ELF-1 (cell line): ENCODE measurements at regions not wholly inside any gene's neighbourhood (a gene's known extent, or its start where the extent isn't known, plus 50 kb on each side); places are given as distances from the start of the nearest gene placed in this dataset.

Experiments used
- DNase-seq: peaks from one replicate; pipeline ENCODE4 v3.0.0-alpha.2; 2016; ENCODE audit warnings: low read depth, low spot score

DNA sequence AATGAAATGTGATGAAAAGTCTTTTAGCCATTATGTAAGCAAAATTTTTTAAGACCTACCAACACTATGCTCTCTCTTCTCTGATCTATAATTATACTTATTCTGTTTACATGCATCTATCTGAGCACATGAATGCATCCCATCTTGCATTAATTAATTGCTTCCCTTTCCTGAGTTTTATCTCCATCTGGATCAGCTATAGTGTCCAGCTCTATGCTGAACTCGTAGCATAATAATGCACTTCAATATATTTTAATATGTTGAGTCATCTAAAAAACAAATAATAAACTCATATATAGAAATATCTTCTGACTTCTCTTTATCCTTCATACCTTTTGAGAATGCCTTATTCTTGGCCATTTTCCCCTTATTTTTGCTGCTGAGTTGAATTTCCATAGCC is 1097.8 kb downstream of the TTLL7 start:
- DNase-seq: no peak

- peak; percentile 2 for DNase-seq
Observed at GRCh38 chr1:82899017-82899416, 1098.3 kb downstream of the ADGRL2 start.

DNA sequence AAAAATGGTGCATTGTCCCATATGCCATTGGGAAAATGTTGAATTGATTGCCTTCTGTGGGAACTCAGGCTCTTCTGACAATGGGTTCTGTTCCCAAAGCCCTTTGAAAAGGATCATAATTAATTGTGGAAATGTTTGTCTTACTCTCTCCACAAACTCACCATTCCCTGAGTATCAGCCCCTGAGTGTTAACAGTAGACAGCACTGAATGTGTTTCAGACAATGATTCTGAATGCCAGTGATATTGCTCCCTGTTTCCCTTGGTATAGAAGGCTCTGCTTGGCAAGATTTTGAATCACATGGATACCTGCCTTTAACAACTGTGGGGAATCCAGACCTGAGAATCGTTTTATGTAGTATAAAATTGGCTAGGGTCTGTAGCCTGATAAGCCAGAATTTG is 1096.8 kb downstream of the ADGRL2 start:
- no peak for DNase-seq

GRCh38 chr1:82896036-82896435 is 1095.3 kb downstream of the ADGRL2 start:
- DNase-seq: no peak

- DNase-seq: no peak
Observed at GRCh38 chr1:82894635-82895034, 1093.9 kb downstream of the ADGRL2 start.

DNA sequence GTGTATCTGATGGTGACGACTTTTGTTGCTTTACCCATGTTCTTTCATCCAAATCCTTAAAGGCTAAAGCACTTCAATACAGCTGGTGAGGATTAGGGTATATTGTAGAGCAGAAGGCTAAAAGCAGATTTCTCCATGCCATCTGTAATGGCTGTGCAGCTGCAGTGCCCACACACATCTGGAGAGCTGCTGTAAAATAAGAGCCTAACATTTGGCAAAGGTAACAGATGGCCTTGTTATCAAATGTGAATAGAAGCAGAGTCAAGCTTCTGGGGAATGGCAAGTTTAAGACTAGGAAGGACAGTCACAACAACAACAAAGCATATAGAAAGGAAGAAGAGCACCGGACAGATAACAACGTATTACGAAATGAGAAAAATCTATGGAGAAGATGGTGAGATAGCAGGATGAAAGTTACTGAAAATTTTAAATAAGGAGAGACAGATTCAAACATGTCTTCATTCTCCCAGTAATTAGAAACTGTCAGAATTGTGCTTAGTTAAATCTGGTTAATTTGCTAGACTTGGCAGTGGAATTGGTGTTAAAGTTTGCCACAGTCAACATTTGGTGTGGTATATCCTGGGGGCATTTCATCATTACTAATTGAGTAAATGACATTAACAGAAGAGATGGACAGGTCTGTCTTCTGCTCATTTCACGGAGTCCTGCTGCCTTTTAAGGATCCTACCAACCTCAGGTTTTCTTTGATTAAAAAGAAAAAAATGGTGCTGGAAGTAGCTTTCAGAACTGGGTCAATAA is 1093.2 kb downstream of the ADGRL2 start:
- no peak for DNase-seq

GRCh38 chr1:82880506-82880905 is 1079.8 kb downstream of the ADGRL2 start:
- DNase-seq: no peak

DNA sequence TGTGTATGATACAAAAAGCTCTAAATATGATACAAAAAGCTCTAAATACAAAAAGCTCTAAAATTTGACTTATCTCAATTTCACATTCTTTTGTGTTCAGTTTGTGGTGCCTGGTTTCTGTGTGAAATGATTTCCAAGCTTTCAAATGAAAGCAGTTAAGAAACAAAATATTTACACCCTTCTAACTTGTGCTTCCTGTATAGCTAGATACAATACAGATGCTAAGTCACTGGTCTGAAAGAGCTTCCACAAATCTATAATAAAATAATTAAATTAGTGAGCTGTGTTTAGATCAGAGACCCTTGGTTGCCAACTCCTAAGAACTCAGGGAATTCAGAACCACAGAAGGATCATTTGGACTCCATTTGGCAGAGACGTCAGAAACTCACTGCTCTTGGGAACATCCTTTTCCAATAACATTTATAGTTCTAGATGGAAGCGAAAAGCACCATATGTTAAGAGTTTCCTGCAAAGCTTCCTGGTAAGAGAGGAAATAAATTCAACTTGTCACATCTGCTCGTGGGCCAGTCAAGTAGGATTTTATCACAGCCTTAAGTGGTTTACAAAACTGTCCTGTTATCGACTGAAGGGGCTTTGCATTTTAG is 1079.1 kb downstream of the ADGRL2 start:
- DNase-seq: no peak

DNA sequence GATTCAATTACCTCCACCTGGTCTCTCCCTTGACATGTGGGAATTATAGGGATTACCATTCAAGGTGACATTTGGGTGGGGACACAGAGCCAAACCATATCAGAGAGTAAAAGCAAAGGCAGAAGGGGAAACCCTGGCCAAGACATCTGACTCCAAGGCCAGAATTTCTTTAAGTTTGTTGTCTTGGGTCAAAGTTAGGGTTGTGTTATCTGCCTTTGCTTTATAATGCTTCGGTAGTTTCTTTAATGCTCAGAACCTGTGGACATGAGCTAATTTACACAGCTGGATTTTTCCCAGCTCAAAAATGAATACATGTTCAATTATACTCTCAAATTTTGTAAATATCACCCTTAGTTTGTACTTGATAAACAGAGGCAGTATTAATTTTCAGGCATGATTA is 1074.4 kb downstream of the ADGRL2 start:
- DNase-seq: no peak

DNA sequence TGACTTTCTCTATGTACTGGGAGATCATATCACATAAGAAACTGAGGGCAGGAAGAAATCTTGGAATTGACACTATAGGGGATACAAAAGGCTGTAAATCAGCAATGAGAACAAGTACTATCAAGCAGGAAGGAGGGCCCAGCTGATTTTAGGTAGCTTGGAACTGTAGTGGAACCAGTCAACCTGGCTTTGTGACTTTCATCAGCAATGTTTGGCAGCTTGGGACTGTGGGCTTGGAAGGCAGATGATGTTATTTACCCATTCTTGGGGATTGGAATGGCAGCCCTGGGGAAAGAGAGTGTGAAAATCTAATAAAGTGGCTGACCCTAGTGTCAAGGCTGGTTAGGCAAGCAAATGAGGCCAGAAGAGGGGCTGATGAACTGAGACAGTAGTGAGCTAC is 1073.3 kb downstream of the ADGRL2 start:
- no peak for DNase-seq

DNA sequence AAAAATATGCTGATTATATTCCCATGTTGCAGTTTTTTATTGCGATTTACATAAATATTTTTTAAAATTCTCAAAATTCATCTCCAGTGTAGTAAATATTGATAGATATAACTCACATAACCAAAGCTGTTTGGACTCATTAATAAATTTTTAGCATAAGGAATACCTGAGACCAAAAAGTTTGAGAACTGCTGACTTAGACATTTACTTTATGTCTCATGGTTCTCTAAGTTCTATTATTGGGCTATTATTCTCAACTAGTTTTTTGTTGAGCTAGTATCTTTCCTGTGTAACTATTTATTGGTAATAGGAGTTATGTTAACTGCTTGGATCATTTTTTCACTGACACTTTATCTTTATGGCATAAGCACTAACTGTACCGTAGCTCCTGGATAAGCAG is 1069.6 kb downstream of the ADGRL2 start:
- no peak for DNase-seq

DNA sequence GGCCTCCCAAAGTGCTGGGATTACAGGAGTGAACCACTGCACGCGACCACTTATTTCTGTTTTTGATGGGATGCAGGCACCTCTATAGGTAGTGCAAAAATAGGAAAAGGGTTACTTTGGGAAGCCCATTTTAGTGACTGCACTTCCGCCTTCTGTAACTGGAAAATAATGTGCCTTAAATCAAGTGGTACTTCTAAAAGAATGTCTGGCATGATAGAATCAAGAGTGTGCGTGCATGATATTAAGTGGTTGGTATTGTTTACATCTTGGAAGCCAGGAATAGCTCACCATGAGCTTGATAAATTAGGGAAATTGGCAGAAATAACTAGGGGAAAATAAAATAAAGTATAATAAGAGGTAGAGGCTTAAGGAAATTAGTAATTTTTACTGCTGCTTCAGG is 1067.0 kb downstream of the ADGRL2 start:
- no peak for DNase-seq

GRCh38 chr1:82861749-82862148 is 1061.0 kb downstream of the ADGRL2 start:
- no peak for DNase-seq

GRCh38 chr1:82858031-82858430 is 1057.3 kb downstream of the ADGRL2 start:
- no peak for DNase-seq

- no peak for DNase-seq
Observed at GRCh38 chr1:82849460-82849859, 1048.7 kb downstream of the ADGRL2 start.

DNA sequence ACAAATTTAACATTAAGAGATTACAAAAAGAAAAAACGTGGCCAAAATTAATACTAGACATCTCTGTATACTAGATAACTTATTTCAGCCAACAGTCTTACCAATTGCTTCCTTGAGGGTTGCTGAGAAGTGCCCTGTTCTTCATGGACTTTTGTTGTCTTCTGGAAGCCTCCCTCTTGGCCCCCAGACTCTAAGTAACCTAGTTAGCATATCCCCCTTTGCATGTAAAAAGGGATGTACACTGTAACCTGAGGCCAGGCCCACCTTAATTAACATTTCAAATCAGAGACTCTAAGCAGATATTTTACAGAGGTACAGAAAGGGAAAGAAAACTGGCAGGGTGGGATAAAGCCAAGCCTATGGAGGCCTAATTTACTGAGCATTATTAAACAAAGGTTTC is 1047.3 kb downstream of the ADGRL2 start:
- peak; percentile 46 for DNase-seq

DNA sequence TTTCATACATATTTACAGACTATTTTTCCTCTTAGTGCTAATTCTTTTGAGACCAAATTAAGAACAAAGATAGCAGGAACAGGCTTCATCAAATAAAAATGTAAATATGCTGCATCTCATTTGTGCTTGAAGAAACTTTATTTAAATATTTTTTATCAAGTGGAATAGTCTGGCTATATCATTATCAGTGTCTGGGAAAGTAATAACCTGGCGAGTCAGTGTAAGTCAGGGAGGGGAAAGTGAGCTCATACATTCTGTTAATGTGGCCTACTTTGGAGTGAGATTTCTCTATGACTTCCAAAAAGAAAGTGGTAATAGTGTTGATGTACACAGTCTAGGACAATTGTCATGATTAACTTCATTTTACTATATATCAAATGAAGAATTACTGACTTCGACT is 1045.1 kb downstream of the ADGRL2 start:
- DNase-seq: no peak

DNA sequence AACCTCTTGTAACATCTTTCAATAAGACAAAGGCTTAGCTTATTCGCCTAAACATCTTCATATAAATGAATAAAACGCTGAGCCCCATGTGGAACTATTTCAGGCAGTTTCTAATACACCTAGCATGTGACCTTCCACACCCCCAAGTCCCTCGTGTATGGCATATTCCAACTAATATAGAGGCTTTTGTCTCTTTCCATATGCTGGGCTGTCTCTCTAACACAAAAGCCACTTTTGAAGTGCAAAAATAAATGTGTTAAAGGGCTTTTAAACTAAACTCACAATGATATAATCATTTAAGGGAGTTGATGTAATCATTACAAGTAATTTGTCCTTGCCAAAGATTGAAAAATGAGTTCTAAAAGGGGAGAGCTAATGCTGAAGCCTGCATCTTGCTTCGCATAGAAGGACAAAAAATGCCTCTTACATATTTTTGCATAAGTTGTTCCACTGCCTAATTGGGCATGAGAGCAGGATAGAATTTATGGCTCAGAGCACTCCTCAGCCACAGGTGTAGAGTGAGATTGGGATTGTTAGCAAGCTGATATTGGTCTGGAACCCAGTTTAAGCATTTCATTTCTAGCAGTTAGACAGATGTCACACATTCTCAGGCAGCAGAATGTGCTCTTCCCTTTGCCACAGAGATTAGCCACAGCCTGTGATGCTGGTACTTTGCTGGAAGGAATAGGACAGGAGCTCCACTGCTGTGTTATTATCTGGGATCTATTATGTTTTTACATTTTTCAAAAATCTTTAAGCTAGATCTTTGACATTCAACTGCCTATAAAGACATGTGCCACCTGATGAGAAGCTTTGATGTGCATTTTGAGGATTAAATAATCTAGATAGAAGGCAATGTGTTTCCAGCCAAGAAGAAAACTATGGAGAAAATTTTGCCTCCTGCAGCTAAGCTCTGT is 1044.4 kb downstream of the ADGRL2 start:
- DNase-seq: no peak

DNA sequence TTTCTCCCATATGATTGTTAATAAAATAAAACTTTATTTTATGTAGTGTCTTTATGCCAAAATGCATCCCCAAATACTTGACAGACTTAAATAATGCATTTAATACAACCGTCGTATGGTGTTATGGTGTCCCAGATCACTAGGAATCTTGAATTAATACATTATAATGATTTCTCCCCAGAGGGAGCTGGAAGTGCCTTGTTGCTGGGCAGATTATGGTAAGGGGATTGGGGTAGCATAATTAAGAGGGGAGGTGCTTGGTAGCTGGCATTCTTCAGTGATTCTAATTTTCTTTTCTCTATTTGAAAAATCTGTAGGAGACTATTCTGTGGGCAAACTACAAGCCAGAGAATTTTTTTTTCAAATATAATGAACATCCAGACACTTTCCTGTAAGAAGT is 1043.7 kb downstream of the ADGRL2 start:
- DNase-seq: no peak

GRCh38 chr1:82843876-82844275 is 1043.1 kb downstream of the ADGRL2 start:
- peak; percentile 9 for DNase-seq

GRCh38 chr1:82840192-82840591 is 1039.5 kb downstream of the ADGRL2 start:
- DNase-seq: no peak

DNA sequence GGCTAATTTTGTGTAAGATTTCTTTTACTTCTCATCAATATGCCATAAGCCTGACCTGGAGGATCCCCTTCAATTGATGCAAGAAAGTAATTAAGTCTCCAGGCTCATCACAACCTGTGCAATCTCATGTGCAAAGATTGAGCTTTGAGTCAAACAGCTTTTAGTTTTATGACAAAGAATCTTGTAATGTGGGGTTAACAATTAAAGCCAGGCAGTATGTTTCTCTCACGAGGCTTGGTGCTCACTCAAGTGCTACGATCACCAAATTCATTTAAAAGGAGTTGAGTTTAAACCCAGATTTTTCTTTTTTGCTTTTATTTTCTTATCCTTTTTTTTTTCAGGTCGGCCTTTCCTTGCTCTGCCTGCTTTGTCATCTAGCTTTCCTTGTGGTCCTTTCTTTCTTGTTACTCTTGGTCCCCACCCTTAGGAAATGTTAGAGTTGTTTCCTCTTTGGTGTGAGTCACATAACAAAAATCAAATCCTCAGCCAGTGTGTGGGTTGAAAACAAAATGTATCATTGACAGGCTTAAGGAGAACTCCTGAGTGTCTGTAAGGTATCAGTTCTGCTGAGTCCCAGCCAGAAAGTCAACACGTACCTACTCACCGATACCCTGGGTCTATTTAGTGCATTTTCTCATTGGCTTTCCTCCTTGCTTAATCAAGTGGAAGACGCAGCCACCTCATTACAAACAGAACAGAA is 1037.2 kb downstream of the ADGRL2 start:
- DNase-seq: no peak
